Neutrophil (primary cell): ENCODE measurements at regions not wholly inside any gene's neighbourhood (a gene's known extent, or its start where the extent isn't known, plus 50 kb on each side); places are given as distances from the start of the nearest gene placed in this dataset.
"Not testable (repeated sequence)": the region's sequence is repeated elsewhere in the genome, so short reads cannot be mapped to it uniquely, and the experiment has no call there.

Experiments
- H3K27ac ChIP-seq: fragments of 200-600 bp; sonication (generic); 2 replicates; pipeline ENCODE4 v1.5.1; 2016; ENCODE audit warnings: mild to moderate bottlenecking, moderate library complexity
- H3K27me3 ChIP-seq: fragments of 200-600 bp; sonication (generic); 2 replicates; pipeline ENCODE4 v1.6.0; 2016; ENCODE audit warnings: mild to moderate bottlenecking
- H3K36me3 ChIP-seq: fragments of 200-600 bp; sonication (generic); 2 replicates; pipeline ENCODE4 v1.5.1; 2017
- H3K4me1 ChIP-seq, 2 experiments: fragments of 200-600 bp in 1 of 2; sonication (generic) in 1 of 2; 1 replicate in 1 of 2; 2 replicates in 1 of 2; pipeline versions ENCODE4 v1.5.1 to v1.6.1; 2013 to 2016; ENCODE audit warnings: low read depth in 1 of 2, low read length in 1 of 2, mild to moderate bottlenecking in 1 of 2, moderate library complexity in 1 of 2; ENCODE audit not compliant: control insufficient read depth in 1 of 2, insufficient read depth in 1 of 2
- H3K4me3 ChIP-seq, 2 experiments: fragments of 200-600 bp in 1 of 2; sonication (generic) in 1 of 2; 1 replicate in 1 of 2; 2 replicates in 1 of 2; pipeline ENCODE4 v1.5.1; 2013 to 2016; ENCODE audit warnings: low read depth in 1 of 2, low read length in 1 of 2, mild to moderate bottlenecking in 1 of 2, moderate library complexity in 1 of 2
- H3K9me3 ChIP-seq: fragments of 200-600 bp; sonication (generic); 2 replicates; pipeline ENCODE4 v1.5.1; 2016
- CTCF ChIP-seq: fragments of 200-600 bp; sonication (generic); IDR thresholded peaks from 2 replicates; pipeline ENCODE4 v1.5.1; 2016; ENCODE audit warnings: antibody characterized with exemption

GRCh38 chr9:31030741-31031202 is 1353.7 kb upstream of the ACO1 start:
- Histone ChIP-seq H3K27ac (no peak overlapping the region), H3K4me1 (no peaks in the 10 kb centered on the region), H3K9me3 (no peaks in the 10 kb centered on the region), H3K27me3 (no peaks in the 10 kb centered on the region), H3K36me3 (no peaks in the 10 kb centered on the region), H3K4me3 (no peak overlapping the region)
- no peak for TF ChIP-seq CTCF

- no peak for TF ChIP-seq CTCF
- Histone ChIP-seq H3K27ac (no peak overlapping the region), H3K36me3 (no peaks in the 10 kb centered on the region), H3K4me1 (no peaks in the 10 kb centered on the region), H3K4me3 (no peak overlapping the region), H3K27me3 (no peaks in the 10 kb centered on the region), H3K9me3 (no peaks in the 10 kb centered on the region)
Observed at GRCh38 chr9:31032206-31032605, 1352.2 kb upstream of the ACO1 start.

GRCh38 chr9:31034311-31034710 is 1350.1 kb upstream of the ACO1 start:
- H3K36me3 ChIP-seq: no peaks in the 10 kb centered on the region
- H3K4me3 ChIP-seq: no peak overlapping the region
- TF ChIP-seq CTCF: no peak
- no peaks in the 10 kb centered on the region for H3K27me3 ChIP-seq
- H3K27ac ChIP-seq: no peak overlapping the region
- no peaks in the 10 kb centered on the region for H3K9me3 ChIP-seq
- H3K4me1 ChIP-seq: no peaks in the 10 kb centered on the region

- Histone ChIP-seq H3K4me3 (no peak overlapping the region), H3K27ac (no peak overlapping the region), H3K36me3 (no peaks in the 10 kb centered on the region), H3K9me3 (no peaks in the 10 kb centered on the region), H3K4me1 (no peaks in the 10 kb centered on the region), H3K27me3 (no peaks in the 10 kb centered on the region)
- TF ChIP-seq CTCF: no peak
Observed at GRCh38 chr9:31040564-31040963, 1343.9 kb upstream of the ACO1 start.

DNA sequence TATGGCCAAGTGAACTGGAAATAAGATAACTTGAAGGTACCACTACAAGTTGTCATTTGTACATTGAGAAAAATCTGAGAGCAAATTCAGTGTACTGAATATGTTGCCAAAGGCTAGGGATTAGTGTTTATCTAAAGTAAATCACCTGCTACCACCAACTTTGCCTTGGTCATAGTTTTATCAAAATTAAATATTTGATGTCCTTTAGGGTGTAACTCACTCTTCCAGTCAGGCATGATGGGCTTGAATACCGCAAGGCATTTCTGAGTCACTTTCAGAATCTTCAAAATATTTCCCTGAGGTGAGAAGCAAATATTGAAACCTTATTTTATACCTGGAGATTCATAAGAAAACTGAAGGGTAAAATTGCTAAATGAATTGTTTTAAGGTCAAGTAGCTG is 1338.6 kb upstream of the ACO1 start:
- Histone ChIP-seq H3K27me3 (no peaks in the 10 kb centered on the region), H3K4me3 (no peak overlapping the region), H3K27ac (no peak overlapping the region), H3K36me3 (no peaks in the 10 kb centered on the region), H3K4me1 (no peaks in the 10 kb centered on the region), H3K9me3 (no peaks in the 10 kb centered on the region)
- TF ChIP-seq CTCF: no peak

GRCh38 chr9:31061592-31061991 is 1322.9 kb upstream of the ACO1 start:
- H3K9me3 ChIP-seq, H3K36me3 ChIP-seq, H3K4me3 ChIP-seq: not testable (repeated sequence)

More at GRCh38 chr9:31061592-31061991, 1322.9 kb upstream of the ACO1 start:
- not testable (repeated sequence) for H3K27me3 ChIP-seq, H3K27ac ChIP-seq, H3K4me1 ChIP-seq
